MM.1S (cell line): ENCODE measurements at regions not wholly inside any gene's neighbourhood (a gene's known extent, or its start where the extent isn't known, plus 50 kb on each side); places are given as distances from the start of the nearest gene placed in this dataset.

ENCODE experiments used
- DNase-seq: peaks from one replicate; pipeline ENCODE4 v3.0.0-alpha.2; 2015
- H2AFZ ChIP-seq: fragments of 300-600 bp; sonication (generic); 2 replicates; pipeline ENCODE4 v1.6.0; 2016; ENCODE audit warnings: antibody characterized with exemption, low read length
- H3F3A ChIP-seq: fragments of 300-600 bp; sonication (generic); 2 replicates; pipeline ENCODE4 v1.6.1; 2016; ENCODE audit warnings: mild to moderate bottlenecking, antibody characterized with exemption, low read length, moderate library complexity, mixed read lengths; ENCODE audit not compliant: insufficient read depth
- H3K27ac ChIP-seq: fragments of 300-600 bp; sonication (generic); 2 replicates; pipeline ENCODE4 v1.5.1; 2016; ENCODE audit warnings: mild to moderate bottlenecking, low read length
- H3K27me3 ChIP-seq: fragments of 300-600 bp; sonication (generic); replicated peaks from 2 replicates; pipeline ENCODE4 v1.6.0; 2016; ENCODE audit warnings: low read length; ENCODE audit not compliant: insufficient read depth
- H3K36me3 ChIP-seq: fragments of 300-600 bp; sonication (generic); replicated peaks from 2 replicates; pipeline ENCODE4 v1.6.1; 2016; ENCODE audit warnings: mild to moderate bottlenecking, low read length, mixed read lengths; ENCODE audit not compliant: insufficient read depth
- H3K4me1 ChIP-seq: fragments of 300-600 bp; sonication (generic); 2 replicates; pipeline ENCODE4 v1.6.1; 2016; ENCODE audit warnings: low read length, mixed read lengths
- H3K4me2 ChIP-seq: fragments of 300-600 bp; sonication (generic); 2 replicates; pipeline ENCODE4 v1.6.0; 2016; ENCODE audit warnings: low read depth, low read length
- H3K4me3 ChIP-seq: fragments of 300-600 bp; sonication (generic); 2 replicates; pipeline ENCODE4 v1.5.1; 2016; ENCODE audit warnings: low read length, mixed read lengths
- H3K79me2 ChIP-seq: fragments of 300-600 bp; sonication (generic); 2 replicates; pipeline ENCODE4 v1.6.1; 2016; ENCODE audit warnings: mixed run types, low read length, mixed read lengths
- H3K9ac ChIP-seq: fragments of 300-600 bp; sonication (generic); 2 replicates; pipeline ENCODE4 v1.6.1; 2016; ENCODE audit warnings: low read length, mixed read lengths
- H3K9me2 ChIP-seq: fragments of 300-600 bp; sonication (generic); replicated peaks from 2 replicates; pipeline ENCODE4 v1.6.1; 2016; ENCODE audit warnings: mild to moderate bottlenecking, low read length, mixed read lengths; ENCODE audit not compliant: insufficient read depth
- H3K9me3 ChIP-seq: fragments of 300-600 bp; sonication (generic); replicated peaks from 2 replicates; pipeline ENCODE4 v1.6.1; 2016; ENCODE audit warnings: mild to moderate bottlenecking, low read length, mixed read lengths; ENCODE audit not compliant: insufficient read depth
- H4K20me1 ChIP-seq: fragments of 300-600 bp; sonication (generic); 2 replicates; pipeline ENCODE4 v1.6.1; 2016; ENCODE audit warnings: mild to moderate bottlenecking, low read length, moderate library complexity, mixed read lengths; ENCODE audit not compliant: insufficient read depth
- CTCF ChIP-seq: fragments of 300-600 bp; sonication (generic); IDR thresholded peaks from 2 replicates; pipeline ENCODE4 v1.5.1; 2016; ENCODE audit warnings: antibody characterized with exemption, low read length, mixed read lengths
- EZH2 ChIP-seq: fragments of 300-600 bp; sonication (generic); optimal IDR thresholded peaks from 2 replicates; pipeline ENCODE3; 2017; ENCODE audit warnings: low read depth, mild to moderate bottlenecking, antibody characterized with exemption, low read length, mixed read lengths
- EZH2phosphoT487 ChIP-seq: fragments of 300-600 bp; sonication (generic); IDR thresholded peaks from 2 replicates; pipeline ENCODE4 v1.6.1; 2018; ENCODE audit warnings: antibody characterized with exemption, low read length

- Histone ChIP-seq H3K9ac (no peak overlapping the region), H3K27ac (no peak overlapping the region), H3K36me3 (no peaks in the 10 kb centered on the region), H3K4me2 (no peak overlapping the region), H3K9me3 (no peaks in the 10 kb centered on the region), H3K4me1 (no peaks in the 10 kb centered on the region), H3K27me3 (no peaks in the 10 kb centered on the region), H3K4me3 (no peak overlapping the region), H3K79me2 (no peaks in the 10 kb centered on the region), H4K20me1 (no peaks in the 10 kb centered on the region), H3K9me2 (no peaks in the 10 kb centered on the region), H2AFZ (no peak overlapping the region), H3F3A (no peaks in the 10 kb centered on the region)
- TF ChIP-seq EZH2 (no peak), CTCF (no peak)
- DNase-seq = no peak
Measured at GRCh38 chr2:215728504-215729065, 284.8 kb downstream of the MREG start.

GRCh38 chr2:215727507-215728503 is 285.5 kb downstream of the MREG start:
- no peaks in the 10 kb centered on the region for H3K27me3 ChIP-seq
- H3K9me2 ChIP-seq = no peaks in the 10 kb centered on the region
- H3K9me3 ChIP-seq = no peaks in the 10 kb centered on the region
- no peak for DNase-seq
- H3K9ac ChIP-seq = no peak overlapping the region
- H3K36me3 ChIP-seq = no peaks in the 10 kb centered on the region
- H3K79me2 ChIP-seq = no peaks in the 10 kb centered on the region
- TF ChIP-seq EZH2phosphoT487 (no peak), EZH2 (no peak), CTCF (no peak)
- no peak overlapping the region for H3K27ac ChIP-seq
- no peaks in the 10 kb centered on the region for H4K20me1 ChIP-seq
- no peaks in the 10 kb centered on the region for H3F3A ChIP-seq
- no peaks in the 10 kb centered on the region for H3K4me1 ChIP-seq
- no peak overlapping the region for H3K4me2 ChIP-seq
- H2AFZ ChIP-seq = no peak overlapping the region
- no peak overlapping the region for H3K4me3 ChIP-seq

- Histone ChIP-seq H3K9me2 (no peaks in the 10 kb centered on the region), H3K79me2 (no peaks in the 10 kb centered on the region), H3K4me2 (no peak overlapping the region), H3K9me3 (no peaks in the 10 kb centered on the region), H3K9ac (no peak overlapping the region), H3K27ac (no peak overlapping the region), H3F3A (no peaks in the 10 kb centered on the region), H2AFZ (no peak overlapping the region), H3K36me3 (no peaks in the 10 kb centered on the region), H3K27me3 (no peaks in the 10 kb centered on the region), H3K4me3 (no peak overlapping the region), H3K4me1 (no peaks in the 10 kb centered on the region), H4K20me1 (no peaks in the 10 kb centered on the region)
- DNase-seq = no peak
- TF ChIP-seq EZH2 (no peak), CTCF (no peak), EZH2phosphoT487 (no peak)
Measured at GRCh38 chr2:215726070-215726469, 287.3 kb downstream of the MREG start.
